ENCODE measurements at regions not wholly inside any gene's neighbourhood (a gene's known extent, or its start where the extent isn't known, plus 50 kb on each side); places are given as distances from the start of the nearest gene placed in this dataset.

GRCh38 chr13:40189898-40190630 lies 476.4 kb downstream of the FOXO1 start:
- Histone ChIP-seq H3K27ac (ENCODE audit: low read depth, low read length) (peak overlapping the region; percentile 87), H3K36me3 (ENCODE audit: control insufficient read depth, insufficient read depth, low read length) (no peaks in the 10 kb centered on the region), H3K4me1 (ENCODE audit: control insufficient read depth, insufficient read depth, low read length) (peaks cover 41% of the 10 kb centered on the region), H3K4me3 (ENCODE audit: low read depth, low read length) (no peak overlapping the region), H3K27me3 (ENCODE audit: control insufficient read depth, insufficient read depth, low read length) (peaks cover 3% of the 10 kb centered on the region), H3K9me3 (ENCODE audit: control insufficient read depth, insufficient read depth, low read length) (no peaks in the 10 kb centered on the region)
- 20% methylated on average over 4 of the region's 6 CpGs for WGBS (ENCODE audit: insufficient coverage)
- peak in 2 of 6 donors; percentile 76 to 79 for DNase-seq (ENCODE audit: low read depth in 4 of 6, low spot score in 6 of 6)

- 11% methylated on average over 3 of the region's 5 CpGs for WGBS (ENCODE audit: insufficient coverage)
- peak overlapping the region; percentile 87 for H3K27ac ChIP-seq (ENCODE audit: low read depth, low read length)
- H3K4me1 ChIP-seq (ENCODE audit: control insufficient read depth, insufficient read depth, low read length): peaks cover 41% of the 10 kb centered on the region
- no peaks in the 10 kb centered on the region for H3K9me3 ChIP-seq (ENCODE audit: control insufficient read depth, insufficient read depth, low read length)
- H3K36me3 ChIP-seq (ENCODE audit: control insufficient read depth, insufficient read depth, low read length): no peaks in the 10 kb centered on the region
- H3K4me3 ChIP-seq (ENCODE audit: low read depth, low read length): no peak overlapping the region
- peaks cover 3% of the 10 kb centered on the region for H3K27me3 ChIP-seq (ENCODE audit: control insufficient read depth, insufficient read depth, low read length)
- DNase-seq (ENCODE audit: low read depth in 4 of 6, low spot score in 6 of 6): peak in 2 of 6 donors; percentile 45 to 84
These were observed 475.8 kb downstream of the FOXO1 start for GRCh38 chr13:40190641-40191100.

GRCh38 chr13:40191186-40191980 lies 475.1 kb downstream of the FOXO1 start:
- H3K9me3 ChIP-seq (ENCODE audit: control insufficient read depth, insufficient read depth, low read length): no peaks in the 10 kb centered on the region
- H3K36me3 ChIP-seq (ENCODE audit: control insufficient read depth, insufficient read depth, low read length): no peaks in the 10 kb centered on the region
- peak in 2 of 6 donors; percentile 64 to 71 for DNase-seq (ENCODE audit: low read depth in 4 of 6, low spot score in 6 of 6)
- H3K27ac ChIP-seq (ENCODE audit: low read depth, low read length): peak overlapping the region; percentile 87
- no peak overlapping the region for H3K4me3 ChIP-seq (ENCODE audit: low read depth, low read length)
- H3K27me3 ChIP-seq (ENCODE audit: control insufficient read depth, insufficient read depth, low read length): peaks cover 3% of the 10 kb centered on the region
- H3K4me1 ChIP-seq (ENCODE audit: control insufficient read depth, insufficient read depth, low read length): peaks cover 41% of the 10 kb centered on the region
- 17% methylated on average over 5 of the region's 7 CpGs for WGBS (ENCODE audit: insufficient coverage)

GRCh38 chr13:40192452-40192851 lies 474.0 kb downstream of the FOXO1 start:
- peak in 1 of 6 donors; percentile 14 for DNase-seq (ENCODE audit: low read depth in 4 of 6, low spot score in 6 of 6)
- 94% methylated on average over 3 of the region's 5 CpGs for WGBS (ENCODE audit: insufficient coverage)
- Histone ChIP-seq H3K27me3 (ENCODE audit: control insufficient read depth, insufficient read depth, low read length) (peaks cover 3% of the 10 kb centered on the region), H3K27ac (ENCODE audit: low read depth, low read length) (peak overlapping the region; percentile 0), H3K36me3 (ENCODE audit: control insufficient read depth, insufficient read depth, low read length) (no peaks in the 10 kb centered on the region), H3K4me3 (ENCODE audit: low read depth, low read length) (no peak overlapping the region), H3K4me1 (ENCODE audit: control insufficient read depth, insufficient read depth, low read length) (peaks cover 39% of the 10 kb centered on the region), H3K9me3 (ENCODE audit: control insufficient read depth, insufficient read depth, low read length) (no peaks in the 10 kb centered on the region)

GRCh38 chr13:40192858-40193257 lies 473.6 kb downstream of the FOXO1 start:
- WGBS (ENCODE audit: insufficient coverage): 66% methylated on average over 6 of the region's 7 CpGs
- no peak for DNase-seq (ENCODE audit: low read depth in 4 of 6, low spot score in 6 of 6)
- H3K27ac ChIP-seq (ENCODE audit: low read depth, low read length): peak overlapping the region; percentile 76
- no peaks in the 10 kb centered on the region for H3K9me3 ChIP-seq (ENCODE audit: control insufficient read depth, insufficient read depth, low read length)
- peaks cover 35% of the 10 kb centered on the region for H3K4me1 ChIP-seq (ENCODE audit: control insufficient read depth, insufficient read depth, low read length)
- no peaks in the 10 kb centered on the region for H3K36me3 ChIP-seq (ENCODE audit: control insufficient read depth, insufficient read depth, low read length)
- H3K27me3 ChIP-seq (ENCODE audit: control insufficient read depth, insufficient read depth, low read length): peaks cover 3% of the 10 kb centered on the region
- no peak overlapping the region for H3K4me3 ChIP-seq (ENCODE audit: low read depth, low read length)

GRCh38 chr13:40193286-40194223 lies 472.9 kb downstream of the FOXO1 start:
- Histone ChIP-seq H3K9me3 (ENCODE audit: control insufficient read depth, insufficient read depth, low read length) (no peaks in the 10 kb centered on the region), H3K4me1 (ENCODE audit: control insufficient read depth, insufficient read depth, low read length) (peaks cover 28% of the 10 kb centered on the region), H3K27me3 (ENCODE audit: control insufficient read depth, insufficient read depth, low read length) (no peaks in the 10 kb centered on the region), H3K27ac (ENCODE audit: low read depth, low read length) (peak overlapping the region; percentile 76), H3K4me3 (ENCODE audit: low read depth, low read length) (no peak overlapping the region), H3K36me3 (ENCODE audit: control insufficient read depth, insufficient read depth, low read length) (no peaks in the 10 kb centered on the region)
- WGBS (ENCODE audit: insufficient coverage): 47% methylated on average over 11 of the region's 18 CpGs
- peak in 2 of 6 donors; percentile 51 to 73 for DNase-seq (ENCODE audit: low read depth in 4 of 6, low spot score in 6 of 6)

GRCh38 chr13:40194224-40194806 lies 472.1 kb downstream of the FOXO1 start:
- Histone ChIP-seq H3K4me3 (ENCODE audit: low read depth, low read length) (no peak overlapping the region), H3K9me3 (ENCODE audit: control insufficient read depth, insufficient read depth, low read length) (no peaks in the 10 kb centered on the region), H3K36me3 (ENCODE audit: control insufficient read depth, insufficient read depth, low read length) (no peaks in the 10 kb centered on the region), H3K27me3 (ENCODE audit: control insufficient read depth, insufficient read depth, low read length) (no peaks in the 10 kb centered on the region), H3K27ac (ENCODE audit: low read depth, low read length) (peak overlapping the region; percentile 76), H3K4me1 (ENCODE audit: control insufficient read depth, insufficient read depth, low read length) (peaks cover 28% of the 10 kb centered on the region)
- 100% methylated on average over 2 of the region's 9 CpGs for WGBS (ENCODE audit: insufficient coverage)
- no peak for DNase-seq (ENCODE audit: low read depth in 4 of 6, low spot score in 6 of 6)

- H3K9me3 ChIP-seq (ENCODE audit: control insufficient read depth, insufficient read depth, low read length): no peaks in the 10 kb centered on the region
- no peak overlapping the region for H3K4me3 ChIP-seq (ENCODE audit: low read depth, low read length)
- peak in 1 of 6 donors; percentile 67 for DNase-seq (ENCODE audit: low read depth in 4 of 6, low spot score in 6 of 6)
- H3K4me1 ChIP-seq (ENCODE audit: control insufficient read depth, insufficient read depth, low read length): peaks cover 11% of the 10 kb centered on the region
- WGBS (ENCODE audit: insufficient coverage): 76% methylated on average over 4 of the region's 8 CpGs
- no peak overlapping the region for H3K27ac ChIP-seq (ENCODE audit: low read depth, low read length)
- H3K36me3 ChIP-seq (ENCODE audit: control insufficient read depth, insufficient read depth, low read length): no peaks in the 10 kb centered on the region
- no peaks in the 10 kb centered on the region for H3K27me3 ChIP-seq (ENCODE audit: control insufficient read depth, insufficient read depth, low read length)
These were observed 469.4 kb downstream of the FOXO1 start for GRCh38 chr13:40197049-40197448.
